PC-3 (cell line): ENCODE measurements at regions not wholly inside any gene's neighbourhood (a gene's known extent, or its start where the extent isn't known, plus 50 kb on each side); places are given as distances from the start of the nearest gene placed in this dataset.

Source experiments
- ATAC-seq: fragments of 200-7000 bp; cut with Tn5 transposase; 2 replicates; pipeline ENCODE4 v1.9.1; 2020; ENCODE audit warnings: mild to moderate bottlenecking, moderate library complexity
- BruUV-seq: library from RNA; stranded (reverse); fragments of 400-500 nt; replicated peaks from 2 replicates; lab custom pipeline; 2021; lab: Mats Ljungman, UMichigan
- CTCF ChIA-PET: fragments of 300-600 bp; sonication (Branson Sonifier 250); formaldehyde crosslinking; loops from one replicate; lab custom pipeline; 2022; ENCODE audit warnings: antibody characterized with exemption; lab: Charles Lee
- POLR2A ChIA-PET: fragments of 300-600 bp; sonication (Branson Sonifier 250); formaldehyde crosslinking; loops from one replicate; lab custom pipeline; 2022; ENCODE audit warnings: antibody characterized with exemption; ENCODE audit not compliant: unreplicated experiment; lab: Charles Lee
- DNase-seq: peaks from one replicate; pipeline ENCODE4 v3.0.0-alpha.2; 2015
- H2AFZ ChIP-seq: fragments of 300-600 bp; sonication (generic); 2 replicates; pipeline ENCODE4 v1.6.0; 2016; ENCODE audit warnings: antibody characterized with exemption, low read length
- H3F3A ChIP-seq: fragments of 300-600 bp; sonication (generic); one replicate; pipeline ENCODE4 v1.6.0; 2017; ENCODE audit warnings: antibody characterized with exemption, low read length, control low read depth, mild to moderate bottlenecking; ENCODE audit not compliant: unreplicated experiment
- H3K27ac ChIP-seq: fragments of 300-600 bp; sonication (generic); 2 replicates; pipeline ENCODE4 v1.5.1; 2016; ENCODE audit warnings: mild to moderate bottlenecking, low read length
- H3K27me3 ChIP-seq: fragments of 300-600 bp; sonication (generic); 2 replicates; pipeline ENCODE4 v1.6.1; 2016; ENCODE audit warnings: low read length, mixed read lengths
- H3K36me3 ChIP-seq: fragments of 300-600 bp; sonication (generic); 2 replicates; pipeline ENCODE4 v1.6.1; 2016; ENCODE audit warnings: low read depth, mixed run types, low read length, mixed read lengths
- H3K4me1 ChIP-seq: fragments of 300-600 bp; sonication (generic); 2 replicates; pipeline ENCODE4 v1.5.1; 2016; ENCODE audit warnings: low read length; ENCODE audit not compliant: insufficient read depth
- H3K4me2 ChIP-seq: fragments of 300-600 bp; sonication (generic); 2 replicates; pipeline ENCODE4 v1.6.0; 2016; ENCODE audit warnings: low read length
- H3K4me3 ChIP-seq: fragments of 300-600 bp; sonication (generic); 2 replicates; pipeline ENCODE4 v1.5.1; 2016; ENCODE audit warnings: mild to moderate bottlenecking, low read length, mixed read lengths
- H3K79me2 ChIP-seq: fragments of 300-600 bp; sonication (generic); 2 replicates; pipeline ENCODE4 v1.6.1; 2017; ENCODE audit warnings: low read length, mixed read lengths
- H3K9ac ChIP-seq: fragments of 300-600 bp; sonication (generic); 2 replicates; pipeline ENCODE4 v1.6.0; 2016; ENCODE audit warnings: mild to moderate bottlenecking, low read length
- H3K9me2 ChIP-seq: fragments of 300-600 bp; sonication (generic); replicated peaks from 2 replicates; pipeline ENCODE4 v1.6.1; 2016; ENCODE audit warnings: mixed run types, low read length, mixed read lengths
- H3K9me3 ChIP-seq: fragments of 300-600 bp; sonication (generic); 2 replicates; pipeline ENCODE4 v1.6.1; 2016; ENCODE audit warnings: low read length, mixed read lengths
- H4K20me1 ChIP-seq: fragments of 300-600 bp; sonication (generic); 2 replicates; pipeline ENCODE4 v1.6.1; 2016; ENCODE audit warnings: low read length, mixed read lengths
- CTCF ChIP-seq: fragments of 300-600 bp; sonication (generic); conservative IDR thresholded peaks from 2 replicates; pipeline ENCODE4 v1.5.1; 2017; ENCODE audit warnings: antibody characterized with exemption, low read depth, mild to moderate bottlenecking, low read length
- EZH2 ChIP-seq: fragments of 300-600 bp; sonication (generic); IDR thresholded peaks from one replicate; pipeline ENCODE4 v1.6.1; 2017; ENCODE audit warnings: antibody characterized with exemption, mild to moderate bottlenecking, low read length; ENCODE audit not compliant: unreplicated experiment
- EZH2phosphoT487 ChIP-seq: fragments of 300-600 bp; sonication (generic); IDR thresholded peaks from 2 replicates; pipeline ENCODE4 v1.6.1; 2018; ENCODE audit warnings: mild to moderate bottlenecking, antibody characterized with exemption, low read length, borderline replicate concordance
- intact Hi-C: fragments of 100-400 bp; cut with micrococcal nuclease; formaldehyde crosslinking; loops from 2 replicates; pipeline ENCODE4 v1.9.0; 2023

GRCh38 chr14:81679226-81679625, 145.6 kb upstream of the SEL1L start:
- no peak for TF ChIP-seq EZH2
- Histone ChIP-seq H3K9me2 (no peaks in the 10 kb centered on the region), H3K27ac (no peak overlapping the region), H3K4me2 (no peak overlapping the region), H3K36me3 (no peaks in the 10 kb centered on the region), H3K79me2 (no peaks in the 10 kb centered on the region), H3F3A (no peaks in the 10 kb centered on the region), H4K20me1 (no peaks in the 10 kb centered on the region), H2AFZ (no peak overlapping the region), H3K4me3 (no peak overlapping the region), H3K9me3 (no peaks in the 10 kb centered on the region), H3K27me3 (peaks cover 39% of the 10 kb centered on the region), H3K4me1 (no peaks in the 10 kb centered on the region), H3K9ac (no peak overlapping the region)
- ATAC-seq = no peak
- DNase-seq = no peak
- ChIA-PET POLR2A (no interaction called here), CTCF (no interaction called here)
- no TSS peak for BruUV-seq
- intact Hi-C loops = no loop called here

- no TSS peak for BruUV-seq
- no peaks in the 10 kb centered on the region for H3K9me2 ChIP-seq
- H3K36me3 ChIP-seq = no peaks in the 10 kb centered on the region
- H3K4me2 ChIP-seq = no peak overlapping the region
- H3K27ac ChIP-seq = no peak overlapping the region
- H3F3A ChIP-seq = no peaks in the 10 kb centered on the region
- H3K9me3 ChIP-seq = no peaks in the 10 kb centered on the region
- no peaks in the 10 kb centered on the region for H3K79me2 ChIP-seq
- no peaks in the 10 kb centered on the region for H3K4me1 ChIP-seq
- no peak overlapping the region for H2AFZ ChIP-seq
- CTCF ChIA-PET = no interaction called here
- no peaks in the 10 kb centered on the region for H4K20me1 ChIP-seq
- TF ChIP-seq EZH2 (no peak), CTCF (no peak), EZH2phosphoT487 (no peak)
- H3K9ac ChIP-seq = no peak overlapping the region
- intact Hi-C loops = no loop called here
- no peak for DNase-seq
- no peak overlapping the region for H3K4me3 ChIP-seq
- no peak for ATAC-seq
- H3K27me3 ChIP-seq = peaks cover 31% of the 10 kb centered on the region
- POLR2A ChIA-PET = no interaction called here
These were observed 147.9 kb upstream of the SEL1L start for GRCh38 chr14:81681541-81681940.

- Histone ChIP-seq H4K20me1 (no peaks in the 10 kb centered on the region), H3K4me3 (no peak overlapping the region), H3K9ac (no peak overlapping the region), H3K9me2 (no peaks in the 10 kb centered on the region), H3K4me1 (no peaks in the 10 kb centered on the region), H2AFZ (no peak overlapping the region), H3K27me3 (peaks cover 27% of the 10 kb centered on the region), H3K36me3 (no peaks in the 10 kb centered on the region), H3K9me3 (no peaks in the 10 kb centered on the region), H3K27ac (no peak overlapping the region), H3F3A (no peaks in the 10 kb centered on the region), H3K4me2 (no peak overlapping the region), H3K79me2 (no peaks in the 10 kb centered on the region)
- ATAC-seq = no peak
- no peak for TF ChIP-seq CTCF
- TF ChIP-seq EZH2phosphoT487 = no peak
- ChIA-PET POLR2A (no interaction called here), CTCF (no interaction called here)
- no peak for DNase-seq
- no TSS peak for BruUV-seq
- intact Hi-C loops = no loop called here
These were observed 148.5 kb upstream of the SEL1L start for GRCh38 chr14:81682134-81682533.
